HUES48 (cell line): ENCODE measurements at regions not wholly inside any gene's neighbourhood (a gene's known extent, or its start where the extent isn't known, plus 50 kb on each side); places are given as distances from the start of the nearest gene placed in this dataset.
"Not testable (repeated sequence)": the region's sequence is repeated elsewhere in the genome, so short reads cannot be mapped to it uniquely, and the experiment has no call there.

Source experiments
- H3K27ac ChIP-seq: one replicate; pipeline ENCODE4 v1.7.0; 2013; ENCODE audit warnings: low read depth, low read length, inconsistent platforms
- H3K27me3 ChIP-seq: 2 replicates; pipeline ENCODE4 v1.6.1; 2013; ENCODE audit warnings: mild to moderate bottlenecking, low read length; ENCODE audit not compliant: control insufficient read depth, insufficient read depth
- H3K36me3 ChIP-seq: 2 replicates; pipeline ENCODE4 v1.6.1; 2013; ENCODE audit warnings: low read length; ENCODE audit not compliant: control insufficient read depth, insufficient read depth
- H3K4me1 ChIP-seq: 2 replicates; pipeline ENCODE4 v1.6.1; 2013; ENCODE audit warnings: mild to moderate bottlenecking, low read length; ENCODE audit not compliant: control insufficient read depth, insufficient read depth
- H3K4me3 ChIP-seq: 2 replicates; pipeline ENCODE4 v1.5.1; 2013; ENCODE audit warnings: mild to moderate bottlenecking, low read depth, low read length
- H3K9ac ChIP-seq: 2 replicates; pipeline ENCODE4 v1.6.1; 2013; ENCODE audit warnings: mild to moderate bottlenecking, low read depth, low read length, moderate library complexity
- H3K9me3 ChIP-seq: 2 replicates; pipeline ENCODE4 v1.6.1; 2013; ENCODE audit warnings: low read length; ENCODE audit not compliant: control insufficient read depth, insufficient read depth

DNA sequence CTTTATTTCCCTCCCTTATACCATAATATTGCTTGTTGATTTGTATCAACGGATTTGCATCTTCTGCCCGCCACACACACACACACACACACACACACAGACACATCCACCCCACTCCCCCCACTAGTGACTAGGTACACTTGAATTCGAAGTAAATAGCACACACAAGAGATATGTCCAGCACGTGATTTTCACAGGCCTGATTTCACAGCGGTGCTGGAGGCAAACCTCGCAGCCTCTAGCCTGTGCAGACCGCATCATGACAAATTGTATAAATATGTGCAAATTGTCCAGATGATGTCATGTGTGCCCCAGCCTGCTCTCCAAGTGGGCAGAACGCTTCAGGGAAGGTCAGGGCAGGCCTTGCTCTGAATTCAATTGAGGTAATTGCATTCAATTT, 153.8 kb upstream of the TPTE start:
- H3K36me3 ChIP-seq, H3K9ac ChIP-seq, H3K27ac ChIP-seq, H3K4me1 ChIP-seq, H3K27me3 ChIP-seq, H3K4me3 ChIP-seq: not testable (repeated sequence)
- H3K9me3 ChIP-seq = peaks cover 22% of the 10 kb centered on the region

GRCh38 chr21:10368323-10368798, 153.0 kb upstream of the TPTE start:
- not testable (repeated sequence) for H3K36me3 ChIP-seq, H3K27ac ChIP-seq, H3K4me1 ChIP-seq

DNA sequence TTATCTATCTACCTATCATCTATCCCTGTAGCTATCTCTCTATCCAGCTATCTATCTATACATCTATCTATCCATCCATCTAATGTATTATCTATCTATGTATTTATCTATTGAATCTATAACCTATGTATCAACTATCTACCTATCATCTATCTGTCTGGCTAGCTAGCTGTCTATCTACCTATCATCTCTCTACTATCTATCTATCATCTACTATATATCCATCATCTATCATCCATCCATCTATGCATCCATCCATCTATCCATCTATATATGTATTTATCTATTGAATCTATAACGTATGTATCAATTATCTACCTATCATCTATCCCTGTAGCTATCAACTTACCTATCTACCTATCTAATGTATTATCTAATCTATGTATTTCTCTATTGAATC, 152.1 kb upstream of the TPTE start:
- not testable (repeated sequence) for H3K27ac ChIP-seq, H3K36me3 ChIP-seq, H3K9ac ChIP-seq, H3K4me3 ChIP-seq, H3K27me3 ChIP-seq, H3K4me1 ChIP-seq
- H3K9me3 ChIP-seq = peaks cover 19% of the 10 kb centered on the region

More at GRCh38 chr21:10368323-10368798, 153.0 kb upstream of the TPTE start:
- not testable (repeated sequence) for H3K27me3 ChIP-seq, H3K9ac ChIP-seq, H3K4me3 ChIP-seq
- peaks cover 18% of the 10 kb centered on the region for H3K9me3 ChIP-seq

GRCh38 chr21:10377758-10378157, 143.6 kb upstream of the TPTE start:
- not testable (repeated sequence) for H3K4me1 ChIP-seq, H3K27me3 ChIP-seq, H3K27ac ChIP-seq, H3K36me3 ChIP-seq, H3K9ac ChIP-seq
- H3K4me3 ChIP-seq = peak overlapping the region; percentile 6; the same call in 1 of the 2 replicates
- H3K9me3 ChIP-seq = peaks cover 85% of the 10 kb centered on the region

DNA sequence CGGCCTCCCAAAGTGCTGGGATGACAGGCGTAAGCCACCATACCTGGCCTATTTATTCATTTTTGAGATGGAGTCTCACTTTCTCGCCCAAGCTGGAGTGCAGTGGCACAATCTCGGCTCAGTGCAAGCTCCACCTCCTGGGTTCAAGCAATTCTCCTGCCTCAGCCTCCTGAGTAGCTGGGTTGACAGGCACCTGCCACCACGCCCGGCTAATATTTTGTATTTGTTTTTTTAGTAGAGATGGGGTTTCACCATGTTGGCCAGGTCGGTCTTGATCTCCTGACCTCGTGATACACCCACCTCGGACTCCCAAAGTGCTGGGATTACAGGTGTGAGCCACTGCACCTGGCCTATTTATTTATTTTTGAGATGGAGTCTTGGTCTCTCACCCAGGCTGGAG, 141.6 kb upstream of the TPTE start:
- peaks cover 90% of the 10 kb centered on the region for H3K9me3 ChIP-seq
- H3K27ac ChIP-seq, H3K9ac ChIP-seq, H3K27me3 ChIP-seq, H3K36me3 ChIP-seq, H3K4me1 ChIP-seq: not testable (repeated sequence)
- H3K4me3 ChIP-seq = 0 out of 2 replicates have a peak overlapping the region, but pooled peaks have one; percentile 1

DNA sequence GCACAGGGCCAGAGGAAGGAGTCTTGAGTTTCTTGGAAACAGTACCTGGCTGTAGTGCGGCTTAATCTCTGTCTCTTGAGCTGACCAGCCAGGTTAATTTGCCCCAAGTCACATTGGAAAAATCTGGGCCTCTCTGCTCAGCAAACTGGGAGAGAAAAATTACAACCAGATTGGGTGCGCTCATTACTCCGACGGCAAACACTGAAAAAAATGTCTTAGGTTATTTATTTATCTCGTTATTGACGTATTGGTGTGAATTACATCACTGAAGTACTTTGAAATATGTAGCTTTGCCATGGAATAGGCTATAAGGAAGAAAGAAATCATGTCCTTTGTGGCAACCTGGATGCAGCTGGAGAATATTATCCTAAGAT, 139.7 kb upstream of the TPTE start:
- not testable (repeated sequence) for H3K4me1 ChIP-seq, H3K27me3 ChIP-seq, H3K4me3 ChIP-seq, H3K36me3 ChIP-seq, H3K27ac ChIP-seq, H3K9ac ChIP-seq
- H3K9me3 ChIP-seq = peaks cover 94% of the 10 kb centered on the region

DNA sequence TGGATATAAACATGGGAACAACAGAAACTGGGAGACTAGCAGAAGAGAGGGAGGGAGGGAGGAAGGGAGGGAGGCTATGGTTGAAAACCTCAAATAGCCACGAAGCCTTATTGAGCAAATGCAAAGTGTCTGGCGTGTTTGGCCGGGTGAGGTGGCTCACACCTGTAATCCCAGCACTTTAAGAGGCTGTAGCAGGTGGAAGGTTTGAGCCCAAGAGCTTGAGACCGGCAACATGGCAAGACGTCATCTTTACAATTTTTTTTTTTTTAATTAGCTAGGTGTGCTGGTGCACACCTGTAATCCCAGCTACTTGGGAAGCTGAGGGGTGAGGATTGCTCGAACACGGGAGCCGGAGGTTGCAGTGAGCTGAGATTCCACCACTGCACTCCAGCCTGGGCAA, 139.2 kb upstream of the TPTE start:
- H3K9me3 ChIP-seq = peaks cover 94% of the 10 kb centered on the region
- not testable (repeated sequence) for H3K27ac ChIP-seq, H3K27me3 ChIP-seq

DNA sequence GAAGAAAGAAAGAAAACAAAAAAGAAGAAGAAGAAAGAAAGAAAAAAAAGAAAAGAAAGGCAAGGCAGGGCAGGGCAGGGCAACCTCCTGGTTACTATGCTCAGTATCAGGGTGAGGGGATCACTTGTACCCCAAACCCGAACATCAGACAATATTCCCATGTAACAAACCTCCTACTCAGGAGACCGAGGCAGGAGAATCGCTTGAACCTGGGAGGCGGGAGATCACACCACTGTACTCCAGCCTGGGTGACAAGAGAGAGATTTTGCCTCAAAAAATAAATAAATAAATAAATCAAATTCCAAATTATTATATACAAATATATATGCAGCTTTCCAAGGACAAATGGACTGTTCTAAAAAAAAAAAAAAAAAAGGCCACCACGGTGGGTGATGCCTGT, 138.8 kb upstream of the TPTE start:
- not testable (repeated sequence) for H3K4me3 ChIP-seq, H3K27ac ChIP-seq, H3K4me1 ChIP-seq, H3K36me3 ChIP-seq, H3K9ac ChIP-seq, H3K27me3 ChIP-seq
- peaks cover 92% of the 10 kb centered on the region for H3K9me3 ChIP-seq

More for the DNA sequence above, 139.2 kb upstream of the TPTE start:
- H3K4me3 ChIP-seq, H3K36me3 ChIP-seq, H3K4me1 ChIP-seq, H3K9ac ChIP-seq: not testable (repeated sequence)

DNA sequence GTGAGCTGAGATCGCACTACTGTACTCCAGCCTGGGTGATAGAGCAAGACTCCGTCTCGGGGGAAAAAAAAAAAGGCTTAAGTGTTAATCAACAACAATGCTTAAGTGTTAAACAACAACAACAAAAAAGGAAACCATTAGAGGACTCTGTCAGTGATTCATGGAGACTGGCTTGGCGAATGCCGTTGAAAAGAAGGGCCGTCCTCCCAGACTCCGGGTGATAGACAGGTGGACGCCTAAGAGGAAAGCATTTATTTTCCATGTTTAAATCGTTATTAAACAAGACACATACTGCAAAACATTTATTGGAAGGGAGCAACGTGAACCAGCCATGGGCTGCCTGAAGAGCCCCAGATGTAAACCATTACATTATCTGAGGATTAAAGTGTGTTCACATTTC, 137.8 kb upstream of the TPTE start:
- H3K27ac ChIP-seq, H3K4me3 ChIP-seq, H3K36me3 ChIP-seq, H3K4me1 ChIP-seq, H3K27me3 ChIP-seq, H3K9ac ChIP-seq: not testable (repeated sequence)
- H3K9me3 ChIP-seq = peaks cover 92% of the 10 kb centered on the region

- H3K4me1 ChIP-seq, H3K27ac ChIP-seq, H3K9ac ChIP-seq, H3K27me3 ChIP-seq, H3K36me3 ChIP-seq: not testable (repeated sequence)
- Histone ChIP-seq H3K9me3 (peaks cover 91% of the 10 kb centered on the region), H3K4me3 (peak overlapping the region; percentile 24; the same call in 1 of the 2 replicates)
Measured at GRCh38 chr21:10384304-10384861, 137.0 kb upstream of the TPTE start.

- H3K27ac ChIP-seq = not testable (repeated sequence)
- Histone ChIP-seq H3K9me3 (peaks cover 90% of the 10 kb centered on the region), H3K4me3 (peak overlapping the region; percentile 33; the same call in 1 of the 2 replicates)
Measured at GRCh38 chr21:10385202-10385601, 136.2 kb upstream of the TPTE start.

More at GRCh38 chr21:10385202-10385601, 136.2 kb upstream of the TPTE start:
- not testable (repeated sequence) for H3K4me1 ChIP-seq, H3K27me3 ChIP-seq, H3K36me3 ChIP-seq, H3K9ac ChIP-seq
